ENCODE measurements at regions not wholly inside any gene's neighbourhood (a gene's known extent, or its start where the extent isn't known, plus 50 kb on each side); places are given as distances from the start of the nearest gene placed in this dataset.

GRCh38 chr17:79150035-79150733 is 75.6 kb downstream of the ENGASE start:
- no peak for DNase-seq (ENCODE audit: low read depth)

GRCh38 chr17:79148584-79148983 is 74.0 kb downstream of the ENGASE start:
- no peak for DNase-seq (ENCODE audit: low read depth)

- no peak for DNase-seq (ENCODE audit: low read depth)
Measured at GRCh38 chr17:79147746-79148506, 73.3 kb downstream of the ENGASE start.

GRCh38 chr17:79146562-79146961 is 71.9 kb downstream of the ENGASE start:
- no peak for DNase-seq (ENCODE audit: low read depth)

GRCh38 chr17:79145548-79145947 is 70.9 kb downstream of the ENGASE start:
- no peak for DNase-seq (ENCODE audit: low read depth)

- DNase-seq (ENCODE audit: low read depth) = no peak
Measured at GRCh38 chr17:79144133-79144532, 69.5 kb downstream of the ENGASE start.

GRCh38 chr17:79142375-79142774 is 67.8 kb downstream of the ENGASE start:
- no peak for DNase-seq (ENCODE audit: low read depth)

- no peak for DNase-seq (ENCODE audit: low read depth)
Measured at GRCh38 chr17:79141578-79142355, 67.1 kb downstream of the ENGASE start.

GRCh38 chr17:79138826-79139225 is 64.2 kb downstream of the ENGASE start:
- DNase-seq (ENCODE audit: low read depth) = no peak

- no peak for DNase-seq (ENCODE audit: low read depth)
Measured at GRCh38 chr17:79137789-79138165, 63.2 kb downstream of the ENGASE start.

- DNase-seq (ENCODE audit: low read depth) = no peak
Measured at GRCh38 chr17:79137015-79137788, 62.6 kb downstream of the ENGASE start.

- DNase-seq (ENCODE audit: low read depth) = no peak
Measured at GRCh38 chr17:79136596-79136995, 62.0 kb downstream of the ENGASE start.
